ENCODE measurements at regions not wholly inside any gene's neighbourhood (a gene's known extent, or its start where the extent isn't known, plus 50 kb on each side); places are given as distances from the start of the nearest gene placed in this dataset.

GRCh38 chr7:53292341-53292740 lies 256.9 kb downstream of the POM121L12 start:
- TF ChIP-seq CTCF (IDR thresholded peaks at IDR 0.05) = no peak
- no peak for TF ChIP-seq POLR2A (IDR thresholded peaks at IDR 0.05)

Data from gastroesophageal sphincter (tissue), 3 donors.